Left ventricle myocardium inferior (tissue), 1 donor: ENCODE measurements at regions not wholly inside any gene's neighbourhood (a gene's known extent, or its start where the extent isn't known, plus 50 kb on each side); places are given as distances from the start of the nearest gene placed in this dataset.
"Not testable (repeated sequence)": the region's sequence is repeated elsewhere in the genome, so short reads cannot be mapped to it uniquely, and the experiment has no call there.

Experiments used
- DNase-seq: peaks from one replicate; pipeline ENCODE4 v3.0.0-alpha.2; 2020
- H3K27ac ChIP-seq: fragments of 200-600 bp; replicated peaks from 2 replicates; pipeline ENCODE4 v1.8.0; 2021
- H3K27me3 ChIP-seq: fragments of 200-600 bp; 2 replicates; pipeline ENCODE4 v1.8.0; 2021; ENCODE audit warnings: low read depth
- H3K36me3 ChIP-seq: fragments of 200-600 bp; 2 replicates; pipeline ENCODE4 v1.8.0; 2021
- H3K4me1 ChIP-seq: fragments of 200-600 bp; 2 replicates; pipeline ENCODE4 v1.8.0; 2021
- H3K4me3 ChIP-seq: fragments of 200-600 bp; 2 replicates; pipeline ENCODE4 v1.8.0; 2021; ENCODE audit warnings: mild to moderate bottlenecking, moderate library complexity
- H3K9me3 ChIP-seq: fragments of 200-600 bp; replicated peaks from 2 replicates; pipeline ENCODE4 v1.8.0; 2021
- CTCF ChIP-seq: fragments of 200-600 bp; IDR thresholded peaks from 2 replicates; pipeline ENCODE4 v1.8.0; 2021; ENCODE audit warnings: antibody characterized with exemption, mild to moderate bottlenecking, borderline replicate concordance
- intact Hi-C: fragments of 100-400 bp; cut with micrococcal nuclease; formaldehyde crosslinking; loops from one replicate; pipeline ENCODE4 v1.11.0; 2022
- donor health status: DM: no; HTN: yes; CAD: no; lungs with severe emphysema.

- no peak for DNase-seq
- Histone ChIP-seq H3K4me3 (no peak overlapping the region), H3K9me3 (peaks cover 25% of the 10 kb centered on the region), H3K36me3 (no peaks in the 10 kb centered on the region), H3K27me3 (no peaks in the 10 kb centered on the region), H3K27ac (no peak overlapping the region), H3K4me1 (no peaks in the 10 kb centered on the region)
- no peak for TF ChIP-seq CTCF
- intact Hi-C loops = no loop called here
Observed at GRCh38 chr9:100785946-100786345, 208.1 kb downstream of the CAVIN4 start.

- no peak for DNase-seq
- Histone ChIP-seq H3K27me3 (no peaks in the 10 kb centered on the region), H3K36me3 (no peaks in the 10 kb centered on the region), H3K4me3 (no peak overlapping the region), H3K9me3 (no peaks in the 10 kb centered on the region), H3K4me1 (no peaks in the 10 kb centered on the region), H3K27ac (no peak overlapping the region)
- TF ChIP-seq CTCF = no peak
- intact Hi-C loops = no loop called here
Observed at GRCh38 chr9:100794738-100795269, 216.9 kb downstream of the CAVIN4 start.

GRCh38 chr9:100803956-100804355 is 224.6 kb upstream of the PLPPR1 start:
- no peak for DNase-seq
- peaks cover 8% of the 10 kb centered on the region for H3K9me3 ChIP-seq
- no peaks in the 10 kb centered on the region for H3K36me3 ChIP-seq
- no peaks in the 10 kb centered on the region for H3K27me3 ChIP-seq
- no peak for TF ChIP-seq CTCF
- no peak overlapping the region for H3K27ac ChIP-seq
- H3K4me1 ChIP-seq = no peaks in the 10 kb centered on the region
- intact Hi-C loops = no loop called here
- H3K4me3 ChIP-seq = no peak overlapping the region

- no peak for DNase-seq
- intact Hi-C loops = no loop called here
- Histone ChIP-seq H3K9me3 (no peaks in the 10 kb centered on the region), H3K4me1 (no peaks in the 10 kb centered on the region), H3K27me3 (no peaks in the 10 kb centered on the region), H3K36me3 (no peaks in the 10 kb centered on the region), H3K27ac (no peak overlapping the region), H3K4me3 (no peak overlapping the region)
- TF ChIP-seq CTCF = no peak
Observed at GRCh38 chr9:100811643-100812042, 216.9 kb upstream of the PLPPR1 start.

GRCh38 chr9:100813871-100814270 is 214.7 kb upstream of the PLPPR1 start:
- Histone ChIP-seq H3K9me3 (no peaks in the 10 kb centered on the region), H3K4me1 (no peaks in the 10 kb centered on the region), H3K36me3 (no peaks in the 10 kb centered on the region), H3K27ac (no peak overlapping the region), H3K4me3 (no peak overlapping the region), H3K27me3 (no peaks in the 10 kb centered on the region)
- DNase-seq = no peak
- intact Hi-C loops = no loop called here
- TF ChIP-seq CTCF = no peak

- Histone ChIP-seq H3K4me3 (no peak overlapping the region), H3K9me3 (no peaks in the 10 kb centered on the region), H3K27me3 (no peaks in the 10 kb centered on the region), H3K4me1 (no peaks in the 10 kb centered on the region), H3K27ac (no peak overlapping the region), H3K36me3 (no peaks in the 10 kb centered on the region)
- TF ChIP-seq CTCF = no peak
- intact Hi-C loops = no loop called here
- no peak for DNase-seq
Observed at GRCh38 chr9:100819980-100820379, 208.5 kb upstream of the PLPPR1 start.

GRCh38 chr9:100833035-100833434 is 195.5 kb upstream of the PLPPR1 start:
- H3K4me1 ChIP-seq, H3K36me3 ChIP-seq, H3K9me3 ChIP-seq, intact Hi-C loops, DNase-seq, H3K27ac ChIP-seq, H3K4me3 ChIP-seq: not testable (repeated sequence)
- peaks cover 11% of the 10 kb centered on the region for H3K27me3 ChIP-seq
